ENCODE measurements at regions not wholly inside any gene's neighbourhood (a gene's known extent, or its start where the extent isn't known, plus 50 kb on each side); places are given as distances from the start of the nearest gene placed in this dataset.

GRCh38 chr2:41605311-41605710, 442.5 kb upstream of the PKDCC start:
- TF ChIP-seq EZH2phosphoT487 (IDR thresholded peaks at IDR 0.05) = no peak
- TF ChIP-seq CTCF (IDR thresholded peaks at IDR 0.05) = no peak
- no peak for TF ChIP-seq EZH2 (IDR thresholded peaks at IDR 0.05)

Data from neural progenitor cell (in vitro differentiated cells).